H7 (cell line): ENCODE measurements at regions not wholly inside any gene's neighbourhood (a gene's known extent, or its start where the extent isn't known, plus 50 kb on each side); places are given as distances from the start of the nearest gene placed in this dataset.

ENCODE experiments used
- DNase-seq: peaks from one replicate; pipeline ENCODE4 v3.0.0; 2012
- H3K27me3 ChIP-seq: 2 replicates; pipeline ENCODE4 v1.6.0; 2011; ENCODE audit warnings: mild to moderate bottlenecking, low read length; ENCODE audit not compliant: control insufficient read depth, insufficient read depth
- H3K36me3 ChIP-seq: replicated peaks from 2 replicates; pipeline ENCODE4 v1.5.1; 2011; ENCODE audit warnings: low read length; ENCODE audit not compliant: control insufficient read depth, insufficient read depth
- H3K4me3 ChIP-seq: 2 replicates; pipeline ENCODE4 v1.5.1; 2011; ENCODE audit warnings: low read depth, mild to moderate bottlenecking, control low read depth, low read length, moderate library complexity; ENCODE audit not compliant: insufficient read depth

- no peaks in the 10 kb centered on the region for H3K36me3 ChIP-seq
- no peak overlapping the region for H3K4me3 ChIP-seq
- no peak for DNase-seq
- no peaks in the 10 kb centered on the region for H3K27me3 ChIP-seq
Observed at GRCh38 chrX:113009029-113009428, 168.4 kb upstream of the AMOT start.

- no peak for DNase-seq
- Histone ChIP-seq H3K27me3 (no peaks in the 10 kb centered on the region), H3K4me3 (no peak overlapping the region), H3K36me3 (no peaks in the 10 kb centered on the region)
Observed at GRCh38 chrX:113001836-113002235, 161.2 kb upstream of the AMOT start.

- no peak overlapping the region for H3K4me3 ChIP-seq
- DNase-seq, result no peak
- H3K27me3 ChIP-seq, result no peaks in the 10 kb centered on the region
- no peaks in the 10 kb centered on the region for H3K36me3 ChIP-seq
Observed at GRCh38 chrX:112997991-112998390, 157.4 kb upstream of the AMOT start.

- Histone ChIP-seq H3K36me3 (no peaks in the 10 kb centered on the region), H3K4me3 (no peak overlapping the region), H3K27me3 (no peaks in the 10 kb centered on the region)
- DNase-seq, result no peak
Observed at GRCh38 chrX:112991801-112992200, 151.2 kb upstream of the AMOT start.

- no peak overlapping the region for H3K4me3 ChIP-seq
- DNase-seq, result no peak
- no peaks in the 10 kb centered on the region for H3K27me3 ChIP-seq
- H3K36me3 ChIP-seq, result no peaks in the 10 kb centered on the region
Observed at GRCh38 chrX:112979879-112980278, 139.2 kb upstream of the AMOT start.

GRCh38 chrX:112968351-112969133 lies 127.9 kb upstream of the AMOT start:
- H3K36me3 ChIP-seq, result no peaks in the 10 kb centered on the region
- DNase-seq, result no peak
- H3K4me3 ChIP-seq, result no peak overlapping the region
- H3K27me3 ChIP-seq, result no peaks in the 10 kb centered on the region

- Histone ChIP-seq H3K36me3 (no peaks in the 10 kb centered on the region), H3K4me3 (no peak overlapping the region), H3K27me3 (no peaks in the 10 kb centered on the region)
- DNase-seq, result no peak
Observed at GRCh38 chrX:112967903-112968302, 127.3 kb upstream of the AMOT start.

GRCh38 chrX:112967341-112967740 lies 126.7 kb upstream of the AMOT start:
- Histone ChIP-seq H3K4me3 (no peak overlapping the region), H3K36me3 (no peaks in the 10 kb centered on the region), H3K27me3 (no peaks in the 10 kb centered on the region)
- no peak for DNase-seq

- Histone ChIP-seq H3K4me3 (no peak overlapping the region), H3K36me3 (no peaks in the 10 kb centered on the region), H3K27me3 (no peaks in the 10 kb centered on the region)
- no peak for DNase-seq
Observed at GRCh38 chrX:112961981-112962380, 121.3 kb upstream of the AMOT start.

- Histone ChIP-seq H3K4me3 (no peak overlapping the region), H3K36me3 (no peaks in the 10 kb centered on the region), H3K27me3 (no peaks in the 10 kb centered on the region)
- no peak for DNase-seq
Observed at GRCh38 chrX:112947981-112948615, 107.5 kb upstream of the AMOT start.

- Histone ChIP-seq H3K36me3 (no peaks in the 10 kb centered on the region), H3K27me3 (no peaks in the 10 kb centered on the region), H3K4me3 (no peak overlapping the region)
- DNase-seq, result no peak
Observed at GRCh38 chrX:112946227-112946626, 105.6 kb upstream of the AMOT start.

GRCh38 chrX:112945826-112946225 lies 105.2 kb upstream of the AMOT start:
- Histone ChIP-seq H3K4me3 (no peak overlapping the region), H3K27me3 (no peaks in the 10 kb centered on the region), H3K36me3 (no peaks in the 10 kb centered on the region)
- no peak for DNase-seq

GRCh38 chrX:112941209-112941837 lies 100.7 kb upstream of the AMOT start:
- H3K27me3 ChIP-seq, result no peaks in the 10 kb centered on the region
- H3K4me3 ChIP-seq, result no peak overlapping the region
- no peak for DNase-seq
- no peaks in the 10 kb centered on the region for H3K36me3 ChIP-seq

- DNase-seq, result no peak
- Histone ChIP-seq H3K4me3 (no peak overlapping the region), H3K36me3 (no peaks in the 10 kb centered on the region), H3K27me3 (no peaks in the 10 kb centered on the region)
Observed at GRCh38 chrX:112935029-112935428, 94.4 kb upstream of the AMOT start.

GRCh38 chrX:112931900-112932299 lies 91.3 kb upstream of the AMOT start:
- DNase-seq, result no peak
- no peaks in the 10 kb centered on the region for H3K27me3 ChIP-seq
- H3K36me3 ChIP-seq, result no peaks in the 10 kb centered on the region
- H3K4me3 ChIP-seq, result no peak overlapping the region
